LNCaP clone FGC (cell line): ENCODE measurements at regions not wholly inside any gene's neighbourhood (a gene's known extent, or its start where the extent isn't known, plus 50 kb on each side); places are given as distances from the start of the nearest gene placed in this dataset.
A peak's percentile ranks its signal among the peaks of the same experiment; 100 is the strongest.

Experiments
- DNase-seq: peaks from one replicate; pipeline ENCODE4 v3.0.0-alpha.2; 2011; ENCODE audit warnings: low read depth
- H3K4me3 ChIP-seq: 2 replicates; pipeline ENCODE4 v1.5.1; 2011; ENCODE audit warnings: mild to moderate bottlenecking, low read depth, low read length, control low read depth
- TF ChIP-seq, protein P1 (sequence below): IDR thresholded peaks from 2 replicates; pipeline ENCODE4 v1.5.1; 2012; ENCODE audit warnings: mild to moderate bottlenecking; ENCODE audit not compliant: control insufficient read depth, insufficient read depth; ENCODE audit errors: extremely low read depth

DNA sequence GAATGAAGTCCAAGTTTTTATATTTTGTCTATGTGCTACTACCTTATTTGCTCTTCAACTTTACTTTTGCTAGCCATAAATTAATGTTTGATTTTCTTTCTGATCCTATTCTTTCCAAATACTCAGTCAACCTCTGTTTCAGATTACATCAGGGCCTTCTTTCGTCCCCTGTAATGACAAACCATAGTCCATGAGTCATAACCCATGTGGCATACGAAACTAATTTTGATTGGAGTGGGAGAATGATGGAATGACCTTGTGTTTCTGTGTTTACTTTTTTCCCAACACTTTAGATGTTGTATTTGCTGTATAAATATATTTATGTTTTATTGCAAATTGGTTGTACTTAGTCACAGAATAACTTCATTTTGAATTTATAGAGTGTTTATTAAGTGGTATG, 1043.1 kb downstream of the DTWD2 start:
- TF ChIP-seq, protein P1, sequence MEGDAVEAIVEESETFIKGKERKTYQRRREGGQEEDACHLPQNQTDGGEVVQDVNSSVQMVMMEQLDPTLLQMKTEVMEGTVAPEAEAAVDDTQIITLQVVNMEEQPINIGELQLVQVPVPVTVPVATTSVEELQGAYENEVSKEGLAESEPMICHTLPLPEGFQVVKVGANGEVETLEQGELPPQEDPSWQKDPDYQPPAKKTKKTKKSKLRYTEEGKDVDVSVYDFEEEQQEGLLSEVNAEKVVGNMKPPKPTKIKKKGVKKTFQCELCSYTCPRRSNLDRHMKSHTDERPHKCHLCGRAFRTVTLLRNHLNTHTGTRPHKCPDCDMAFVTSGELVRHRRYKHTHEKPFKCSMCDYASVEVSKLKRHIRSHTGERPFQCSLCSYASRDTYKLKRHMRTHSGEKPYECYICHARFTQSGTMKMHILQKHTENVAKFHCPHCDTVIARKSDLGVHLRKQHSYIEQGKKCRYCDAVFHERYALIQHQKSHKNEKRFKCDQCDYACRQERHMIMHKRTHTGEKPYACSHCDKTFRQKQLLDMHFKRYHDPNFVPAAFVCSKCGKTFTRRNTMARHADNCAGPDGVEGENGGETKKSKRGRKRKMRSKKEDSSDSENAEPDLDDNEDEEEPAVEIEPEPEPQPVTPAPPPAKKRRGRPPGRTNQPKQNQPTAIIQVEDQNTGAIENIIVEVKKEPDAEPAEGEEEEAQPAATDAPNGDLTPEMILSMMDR: no peak
- H3K4me3 ChIP-seq: no peak overlapping the region
- DNase-seq: peak; percentile 62

DNA sequence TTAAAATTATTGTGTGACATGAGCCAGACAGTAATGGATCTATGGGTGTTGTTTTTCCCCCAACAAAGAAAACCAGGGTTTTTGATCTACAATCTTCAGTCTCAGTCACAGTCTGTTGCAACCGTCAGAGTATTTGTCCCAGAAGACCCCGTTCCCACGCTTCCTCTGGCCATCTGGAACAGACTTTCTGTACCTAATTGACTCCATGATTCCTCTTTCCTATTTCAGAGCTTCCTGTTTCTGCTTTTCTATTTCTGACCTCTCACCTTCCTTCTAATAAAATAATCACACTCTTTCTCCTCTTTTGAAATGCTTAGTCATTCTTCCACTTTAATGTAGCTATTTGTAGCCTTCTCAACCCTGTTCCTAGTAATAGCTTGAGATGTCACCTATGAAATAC, 1044.8 kb downstream of the DTWD2 start:
- DNase-seq: no peak
- TF ChIP-seq, protein P1: no peak

GRCh38 chr5:117942861-117943519, 1045.4 kb downstream of the DTWD2 start:
- no peak overlapping the region for H3K4me3 ChIP-seq
- TF ChIP-seq, protein P1: no peak
- no peak for DNase-seq

More for the DNA sequence above, 1044.8 kb downstream of the DTWD2 start:
- no peak overlapping the region for H3K4me3 ChIP-seq

DNA sequence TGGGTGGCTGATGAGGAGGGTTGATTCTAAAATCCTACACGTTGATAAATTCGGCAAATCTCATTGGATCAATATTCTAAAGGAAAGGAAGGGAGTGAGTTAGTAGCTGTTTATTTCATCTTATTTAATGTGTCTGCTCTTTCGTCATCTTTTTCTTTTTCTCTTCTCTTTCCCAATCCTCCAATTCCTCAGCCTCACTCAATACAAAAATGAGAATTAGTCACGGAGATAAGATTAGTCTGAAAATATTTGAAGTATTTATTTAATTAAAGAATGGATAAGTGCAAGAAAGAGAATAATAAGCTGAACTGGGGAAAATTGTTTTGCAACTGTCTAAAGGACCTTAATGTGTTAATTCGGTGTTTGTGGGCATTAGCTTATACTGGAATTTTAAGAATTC, 1095.1 kb downstream of the DTWD2 start:
- TF ChIP-seq, protein P1: no peak
- no peak for DNase-seq
- H3K4me3 ChIP-seq: no peak overlapping the region

- TF ChIP-seq, protein P1: no peak
- H3K4me3 ChIP-seq: no peak overlapping the region
- DNase-seq: no peak
Observed at GRCh38 chr5:117892360-117892759, 1096.0 kb downstream of the DTWD2 start.

- no peak overlapping the region for H3K4me3 ChIP-seq
- peak; percentile 70 for DNase-seq
- TF ChIP-seq, protein P1: no peak
Observed at GRCh38 chr5:117889596-117889995, 1098.8 kb downstream of the DTWD2 start.

- DNase-seq: no peak
- TF ChIP-seq, protein P1: no peak
- H3K4me3 ChIP-seq: no peak overlapping the region
Observed at GRCh38 chr5:117888688-117889087, 1099.7 kb downstream of the DTWD2 start.
